GM19463 (cell line): ENCODE measurements at regions not wholly inside any gene's neighbourhood (a gene's known extent, or its start where the extent isn't known, plus 50 kb on each side); places are given as distances from the start of the nearest gene placed in this dataset.
"Not testable (repeated sequence)": the region's sequence is repeated elsewhere in the genome, so short reads cannot be mapped to it uniquely, and the experiment has no call there.

Experiments used
- ATAC-seq: cut with Tn5 transposase; IDR thresholded peaks from one replicate; pipeline ENCODE4 v1.9.1; 2021; ENCODE audit warnings: mild to moderate bottlenecking, moderate library complexity; ENCODE audit not compliant: unreplicated experiment

- peak; percentile 45 for ATAC-seq
Measured at GRCh38 chr11:13216019-13216710, 61.4 kb upstream of the BMAL1 start.

- peak; percentile 21 for ATAC-seq
Measured at GRCh38 chr11:13216711-13217075, 60.9 kb upstream of the BMAL1 start.

GRCh38 chr11:13218685-13219084, 58.9 kb upstream of the BMAL1 start:
- not testable (repeated sequence) for ATAC-seq

DNA sequence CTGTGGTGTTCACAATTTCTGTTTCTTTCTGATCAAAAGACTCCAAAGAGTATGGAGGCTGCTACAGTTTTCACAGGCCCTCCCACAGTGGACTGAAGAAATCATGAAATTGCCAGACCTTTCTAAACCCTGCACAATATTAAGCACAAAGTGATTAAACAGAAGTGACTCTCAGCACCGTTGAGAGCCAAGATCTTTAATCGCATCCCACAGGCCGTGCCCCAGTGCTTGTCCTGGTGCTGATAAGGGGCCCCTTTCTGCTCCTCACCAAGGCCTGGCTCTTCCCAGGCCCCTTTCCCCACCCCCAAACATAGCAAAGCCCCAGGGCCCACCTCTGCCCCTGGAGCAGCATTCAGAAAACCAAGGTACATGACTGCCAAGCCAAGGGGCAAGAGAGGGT, 57.4 kb upstream of the BMAL1 start:
- ATAC-seq, result no peak

DNA sequence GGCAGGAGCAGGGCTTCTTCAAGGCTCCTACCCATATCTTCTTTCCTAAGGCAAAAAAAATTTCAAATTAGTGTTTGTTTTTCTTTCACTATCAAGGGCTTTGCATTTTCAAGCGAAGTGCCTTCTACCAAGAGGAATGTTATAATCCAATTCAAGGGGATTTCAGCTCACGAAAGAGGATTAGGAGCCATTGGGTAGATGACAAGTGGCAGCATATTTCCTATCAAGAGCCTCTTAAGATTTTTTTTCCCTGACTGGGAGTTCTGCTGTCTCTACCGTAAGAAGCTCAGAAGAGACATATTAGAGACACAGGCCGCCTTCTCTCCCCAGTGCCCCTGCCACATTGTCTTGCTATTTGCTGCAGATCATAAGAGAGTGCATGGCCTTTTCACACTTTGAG, 55.9 kb upstream of the BMAL1 start:
- ATAC-seq, result no peak

DNA sequence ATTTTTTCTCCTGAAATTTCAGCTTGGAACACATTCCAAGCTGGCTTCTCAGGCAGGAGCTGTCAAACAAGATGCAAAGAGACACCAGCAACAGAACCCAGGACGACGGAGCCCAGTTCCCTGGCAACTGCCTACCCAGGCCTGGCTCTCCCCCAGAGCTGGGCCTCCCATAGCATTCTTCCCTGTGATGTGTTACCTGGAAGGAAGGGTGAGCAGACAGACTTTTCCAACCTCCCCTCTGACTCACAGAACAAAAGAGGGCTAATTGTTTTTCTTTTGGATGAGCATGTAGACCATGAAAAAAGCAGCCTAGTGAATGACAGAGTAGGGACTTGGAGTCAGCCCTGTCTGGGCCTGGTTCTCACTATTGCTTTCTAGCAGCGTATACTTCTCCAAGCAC, 55.3 kb upstream of the BMAL1 start:
- no peak for ATAC-seq

DNA sequence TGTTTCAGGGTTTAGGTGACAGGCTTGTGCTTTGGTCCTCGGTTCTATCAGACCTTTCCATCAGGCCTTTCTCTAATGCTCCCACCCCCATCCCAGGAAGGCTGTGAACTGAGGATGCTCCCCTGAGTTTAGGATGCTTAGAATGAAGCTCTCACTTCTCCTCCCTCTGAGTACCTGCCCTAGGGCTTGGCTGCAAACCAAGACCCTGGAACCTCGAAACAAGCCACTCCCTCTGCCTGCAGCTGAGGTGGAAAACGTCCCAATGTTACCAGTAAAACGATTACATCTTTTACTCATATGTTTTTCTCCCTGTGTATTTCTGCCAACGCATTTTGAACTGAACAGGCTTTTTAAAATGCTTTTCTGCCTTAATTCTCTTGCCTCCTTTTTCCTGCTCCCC, 54.5 kb upstream of the BMAL1 start:
- ATAC-seq, result no peak

- no peak for ATAC-seq
Measured at GRCh38 chr11:13224324-13224723, 53.3 kb upstream of the BMAL1 start.

DNA sequence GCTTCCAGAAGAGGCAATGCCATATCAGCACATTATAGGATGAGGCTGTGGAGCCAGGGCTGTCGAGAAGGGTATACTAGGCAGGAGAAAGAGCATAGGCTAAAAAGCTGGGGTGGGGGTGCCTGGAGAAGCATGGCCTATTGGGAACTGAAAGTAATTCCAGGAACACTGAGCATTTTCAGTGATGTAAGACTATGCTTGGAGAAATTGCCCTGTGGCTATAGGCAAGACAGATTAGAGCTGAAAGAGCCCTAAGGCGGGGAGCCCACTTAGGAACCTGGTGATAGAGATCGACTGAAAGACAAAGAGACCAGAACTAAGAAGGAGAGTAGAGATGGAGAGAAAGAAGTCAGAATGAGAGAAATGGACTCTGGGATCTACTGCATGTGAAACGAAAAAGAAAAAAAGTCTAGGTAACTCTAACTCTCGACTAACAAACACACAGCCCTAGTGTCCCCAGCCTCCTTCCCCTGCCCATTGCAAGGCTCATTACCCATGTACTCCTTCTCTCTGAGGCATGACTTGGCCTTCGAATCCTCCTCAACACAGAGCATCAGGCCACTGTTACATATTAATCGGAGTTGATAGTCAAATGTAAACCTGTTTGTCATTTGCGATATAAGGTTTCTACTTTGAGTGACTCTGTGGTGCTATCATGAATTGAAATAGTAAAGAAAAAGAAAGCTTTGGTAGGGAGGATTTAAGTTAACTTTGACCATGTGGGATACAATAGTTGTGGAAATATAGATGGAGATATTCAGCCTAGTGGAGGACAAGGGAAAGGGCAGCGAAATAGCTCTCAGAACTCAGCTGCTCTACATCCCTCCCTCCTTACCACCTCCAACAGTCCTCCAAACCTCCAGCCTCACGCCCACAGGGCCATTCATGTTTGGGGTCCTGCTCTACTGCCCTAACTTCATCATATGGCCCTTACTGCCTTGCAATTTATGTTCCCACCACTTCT, 52.3 kb upstream of the BMAL1 start:
- ATAC-seq, result no peak

DNA sequence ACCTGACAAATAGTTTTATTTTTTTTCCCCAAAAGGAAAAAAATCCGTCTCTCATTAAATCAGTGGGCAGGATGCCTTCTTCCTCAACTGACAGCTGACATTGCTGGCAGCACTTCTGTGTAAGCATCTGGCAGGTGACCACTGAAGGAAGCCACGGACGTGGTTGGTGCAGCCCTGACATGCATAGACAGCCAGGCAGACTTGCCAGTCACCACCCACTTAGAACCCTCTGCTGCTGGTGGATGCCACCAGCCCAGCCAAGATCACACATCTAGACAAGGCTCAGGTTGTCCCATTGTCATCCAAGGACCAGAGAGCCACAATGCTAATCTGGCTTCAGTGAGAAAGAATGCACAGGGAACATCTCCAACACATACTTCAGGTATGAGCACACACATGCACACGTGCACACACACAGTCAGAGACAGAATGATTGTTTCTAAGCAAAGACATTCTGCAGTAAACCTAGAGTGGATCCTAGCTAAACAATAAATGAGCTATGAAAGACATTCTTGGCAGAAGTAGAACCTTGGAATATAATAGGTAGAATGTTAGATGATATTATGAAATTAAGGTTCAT, 49.8 kb upstream of the BMAL1 start:
- ATAC-seq, result no peak
